HG03039 (cell line): ENCODE measurements at regions not wholly inside any gene's neighbourhood (a gene's known extent, or its start where the extent isn't known, plus 50 kb on each side); places are given as distances from the start of the nearest gene placed in this dataset.
"Not testable (repeated sequence)": the region's sequence is repeated elsewhere in the genome, so short reads cannot be mapped to it uniquely, and the experiment has no call there.

Experiments used
- ATAC-seq: cut with Tn5 transposase; IDR thresholded peaks from one replicate; pipeline ENCODE4 v1.9.1; 2021; ENCODE audit warnings: mild to moderate bottlenecking, moderate library complexity; ENCODE audit not compliant: unreplicated experiment

DNA sequence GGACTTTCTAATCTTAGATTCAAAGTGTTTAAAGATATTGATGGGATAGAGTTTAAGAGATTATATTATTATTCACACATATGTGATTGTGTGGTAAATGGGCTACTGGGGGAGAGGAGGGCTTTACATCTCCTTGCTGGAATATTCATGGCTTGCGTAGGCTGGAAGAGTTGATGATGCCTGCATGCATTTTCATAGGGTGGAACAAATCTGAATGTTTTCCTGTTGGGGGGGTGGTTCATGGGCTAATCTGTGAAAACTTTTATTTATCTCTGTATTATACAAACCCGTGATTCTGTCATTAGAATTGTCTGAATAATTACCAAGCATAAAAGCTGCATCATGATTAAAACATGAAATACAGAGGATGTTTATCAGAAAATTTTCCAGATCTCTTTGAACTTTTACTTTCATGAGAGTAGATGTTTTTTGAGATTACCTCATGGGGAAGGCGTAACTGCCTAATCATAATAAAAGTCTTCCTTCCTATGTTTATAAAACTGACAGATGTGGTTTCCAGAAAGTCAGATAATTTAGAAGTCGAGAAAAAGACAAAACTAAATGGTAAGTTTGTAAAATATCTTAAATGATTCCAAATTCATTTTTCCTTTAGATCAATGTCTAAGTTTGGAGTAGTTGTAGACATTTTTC, 1185.4 kb upstream of the SEMA6A start:
- ATAC-seq = no peak

DNA sequence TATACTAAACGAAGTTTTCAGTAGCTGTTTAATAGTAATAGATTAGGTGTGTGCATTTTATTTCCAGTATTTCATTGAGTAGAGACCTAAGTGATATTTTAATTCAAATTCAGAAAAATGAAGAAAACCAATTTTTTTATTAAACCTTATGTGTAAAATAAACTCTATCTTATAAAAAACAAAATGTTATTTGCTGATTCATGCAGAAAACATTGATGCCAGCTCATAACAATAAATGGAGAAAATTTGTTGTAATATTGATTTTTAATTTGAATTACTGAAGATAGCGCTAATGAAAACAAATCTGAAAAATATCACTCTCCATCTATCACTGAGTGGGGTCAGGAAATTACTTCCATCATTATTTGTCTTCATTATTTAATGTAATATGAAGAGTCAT, 1177.8 kb upstream of the SEMA6A start:
- ATAC-seq = no peak

DNA sequence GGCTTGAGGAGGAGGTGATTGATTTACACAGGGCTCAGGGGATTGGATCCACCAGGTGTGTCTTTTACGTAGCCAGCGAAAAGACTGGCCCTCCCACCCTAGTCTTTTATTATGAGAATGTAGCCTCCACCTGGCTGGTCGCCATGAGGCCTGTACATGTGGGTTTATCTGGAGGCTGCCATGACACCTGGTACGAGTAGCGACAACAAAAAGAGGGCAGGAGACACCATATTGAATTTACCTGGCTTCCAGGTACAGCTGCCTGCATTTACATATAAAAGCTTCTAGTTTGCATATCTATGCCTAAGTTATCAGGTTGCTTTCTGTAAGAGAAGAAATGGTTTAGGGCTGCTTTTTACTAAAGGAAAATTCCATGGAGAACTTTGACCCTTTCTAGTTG, 1173.7 kb upstream of the SEMA6A start:
- no peak for ATAC-seq

DNA sequence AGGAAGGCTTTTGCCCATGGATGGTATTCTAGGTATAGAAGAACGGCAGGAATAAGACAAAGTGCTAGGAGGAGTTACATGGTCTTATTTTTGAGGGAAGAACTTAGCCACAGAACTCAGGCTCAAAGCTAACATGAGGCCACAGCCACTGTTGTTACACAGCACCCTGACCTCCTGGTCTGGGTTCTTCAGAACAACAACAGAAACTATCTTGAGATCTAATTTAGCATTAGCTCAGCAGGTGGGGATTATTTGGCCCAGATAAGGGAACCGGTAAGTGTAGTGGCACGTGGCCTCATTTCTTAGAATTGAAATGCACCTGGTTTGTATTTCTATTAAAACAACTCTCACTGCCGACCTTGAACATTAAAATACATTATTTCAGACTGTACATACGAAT, 1168.7 kb upstream of the SEMA6A start:
- ATAC-seq = no peak

DNA sequence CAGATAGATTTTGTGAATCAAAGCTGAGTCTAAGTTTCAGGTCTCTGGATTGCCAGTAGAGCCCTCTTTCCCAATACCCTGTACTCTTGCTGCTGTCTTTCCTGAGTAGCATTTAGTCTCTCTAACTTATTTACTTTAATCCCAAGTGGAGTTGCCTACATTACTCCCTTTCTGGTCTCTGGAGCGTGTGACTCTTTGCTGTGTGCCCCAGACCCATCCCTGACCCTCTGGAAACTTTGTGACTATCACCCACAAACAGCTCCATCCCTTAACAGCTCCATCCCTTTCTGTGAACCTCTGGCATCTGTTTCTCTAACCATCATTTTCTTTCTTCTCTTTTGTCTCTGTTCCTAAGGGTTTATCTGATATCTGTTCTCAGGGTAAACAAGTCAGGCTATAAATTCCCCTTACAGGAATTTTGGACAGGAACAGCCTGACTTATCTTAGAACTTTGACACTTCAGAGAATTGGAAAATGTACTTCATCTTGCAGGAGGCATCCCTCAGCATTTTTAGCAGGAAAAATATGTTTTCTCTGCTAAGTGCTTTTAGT, 1167.1 kb upstream of the SEMA6A start:
- ATAC-seq = no peak

DNA sequence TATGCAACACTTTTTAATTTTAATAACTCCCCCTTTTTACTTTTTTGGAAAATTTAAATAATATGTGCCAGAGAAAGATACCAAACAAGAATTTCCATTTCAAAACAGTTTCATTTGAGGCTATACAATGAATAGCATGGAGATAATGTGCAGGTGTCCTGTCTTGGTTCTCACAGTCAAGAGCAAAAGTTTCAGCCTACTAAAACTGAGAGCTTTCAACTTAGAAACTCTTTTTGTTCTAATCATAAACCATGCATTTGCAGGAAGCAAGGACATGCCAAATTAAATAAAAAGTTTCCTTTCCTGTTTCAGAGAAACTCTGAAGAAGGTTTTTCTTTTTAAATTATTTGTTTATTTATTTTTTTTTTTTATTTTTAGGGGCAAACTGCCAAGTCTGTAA, 1165.6 kb upstream of the SEMA6A start:
- no peak for ATAC-seq

DNA sequence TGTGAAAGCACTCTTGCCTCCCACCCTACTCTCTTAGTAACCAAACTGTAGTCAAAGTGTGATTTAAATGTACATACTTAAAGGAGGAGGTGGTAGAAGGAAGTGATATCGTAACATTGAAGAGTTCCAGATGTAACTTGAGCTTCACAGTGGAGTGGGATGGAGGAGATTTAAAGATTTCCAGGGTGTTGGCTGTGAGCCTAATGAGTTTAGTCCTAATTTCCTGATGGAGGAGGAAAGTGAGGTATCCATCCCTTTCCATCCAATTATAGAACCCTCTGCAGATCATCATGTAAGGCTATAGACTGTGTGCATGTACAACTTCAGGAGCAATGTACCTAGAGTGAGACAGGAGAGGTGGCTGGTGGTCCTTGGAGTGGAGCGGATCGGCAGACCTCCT, 1163.9 kb upstream of the SEMA6A start:
- no peak for ATAC-seq

DNA sequence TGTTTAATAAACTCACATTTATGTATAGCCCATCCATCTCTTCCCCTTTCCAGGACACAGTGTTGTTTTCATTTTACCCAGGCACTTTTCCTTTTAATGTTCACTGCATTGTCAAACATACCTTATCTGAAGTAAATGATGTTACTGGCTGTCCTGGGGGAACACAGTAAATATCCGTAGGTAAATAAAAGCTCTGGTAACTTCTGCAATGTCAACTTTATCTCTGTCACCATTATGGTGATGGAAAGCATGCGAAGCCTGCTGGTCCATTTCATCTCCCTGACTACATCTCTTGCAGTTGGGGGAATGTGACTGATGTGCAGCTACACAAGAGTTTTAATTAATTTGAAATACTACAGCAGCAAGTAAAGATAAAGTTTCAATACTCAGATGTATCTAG, 1162.1 kb upstream of the SEMA6A start:
- ATAC-seq = no peak

DNA sequence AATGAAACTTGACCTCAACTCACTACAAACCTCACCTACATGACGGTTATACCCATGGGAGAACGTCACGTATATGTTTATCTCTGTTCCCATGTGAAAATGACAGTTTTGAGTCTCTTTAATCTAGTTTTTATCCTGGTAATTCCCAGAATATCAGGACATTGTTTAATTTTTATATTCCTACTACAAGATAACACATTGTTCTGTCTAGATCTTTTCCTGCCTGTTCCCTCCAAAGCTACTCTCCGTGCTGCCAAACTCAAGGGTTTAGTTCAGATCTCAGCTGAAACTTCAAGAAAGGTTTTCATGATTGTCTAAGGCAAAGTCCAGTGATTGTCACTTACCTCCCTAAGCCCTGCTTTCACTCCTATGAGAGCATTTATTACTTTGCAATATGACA, 1159.4 kb upstream of the SEMA6A start:
- no peak for ATAC-seq

DNA sequence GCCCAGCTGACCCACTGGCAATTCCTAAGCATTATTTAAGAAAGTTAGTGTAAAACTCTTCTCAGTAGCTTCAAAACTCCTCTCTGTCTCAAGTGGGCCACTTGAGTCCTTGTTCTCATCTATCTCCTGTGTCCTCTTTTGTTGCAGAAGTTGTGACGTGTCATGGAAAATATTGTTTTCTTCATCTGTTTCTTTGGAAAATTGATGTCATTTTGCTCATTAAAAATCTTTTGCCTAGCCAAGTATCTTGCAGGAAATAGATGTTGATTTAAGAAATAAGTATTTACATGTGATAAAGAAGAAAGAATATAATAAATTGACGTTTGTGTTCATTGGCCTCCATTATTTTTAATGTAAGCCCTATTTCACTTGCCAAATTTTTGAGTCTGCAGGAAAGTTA, 1158.4 kb upstream of the SEMA6A start:
- no peak for ATAC-seq

DNA sequence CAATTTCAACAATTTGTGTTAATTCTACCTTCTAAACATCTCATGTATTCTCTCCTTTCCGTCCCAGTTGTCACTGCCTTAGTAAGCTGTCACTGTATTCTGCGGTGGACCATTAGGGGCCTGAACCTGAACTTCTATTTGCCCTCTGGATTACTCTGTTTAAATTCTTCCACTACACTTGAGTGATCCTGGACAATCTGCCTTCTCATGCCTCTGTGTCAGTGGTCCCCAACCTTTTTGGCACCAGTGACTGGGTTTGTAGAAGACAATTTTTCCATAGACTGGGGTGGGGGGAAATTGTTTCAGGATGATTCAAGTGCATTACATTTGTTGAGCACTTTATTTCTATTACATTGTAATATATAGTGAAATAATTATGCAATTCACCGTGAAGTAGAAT, 1157.6 kb upstream of the SEMA6A start:
- no peak for ATAC-seq

DNA sequence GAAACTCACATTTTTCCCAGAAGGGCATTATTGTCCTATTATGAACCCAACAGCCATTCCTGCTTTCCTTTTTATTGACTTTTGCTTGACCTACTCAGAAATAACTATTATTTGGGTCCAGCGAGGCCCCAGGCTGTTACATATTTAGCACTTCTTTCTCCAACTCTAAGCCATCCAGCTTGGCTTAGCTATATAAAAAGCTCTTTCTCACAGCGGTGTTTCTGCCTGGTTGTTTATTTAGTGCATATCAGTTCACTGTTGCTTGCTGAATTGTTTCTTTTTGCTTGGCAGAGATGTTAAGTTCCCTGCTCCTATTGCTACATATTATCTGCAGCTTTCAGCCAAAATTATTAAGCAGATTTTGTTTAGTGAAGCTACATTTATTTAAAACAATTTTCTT, 1156.8 kb upstream of the SEMA6A start:
- no peak for ATAC-seq

DNA sequence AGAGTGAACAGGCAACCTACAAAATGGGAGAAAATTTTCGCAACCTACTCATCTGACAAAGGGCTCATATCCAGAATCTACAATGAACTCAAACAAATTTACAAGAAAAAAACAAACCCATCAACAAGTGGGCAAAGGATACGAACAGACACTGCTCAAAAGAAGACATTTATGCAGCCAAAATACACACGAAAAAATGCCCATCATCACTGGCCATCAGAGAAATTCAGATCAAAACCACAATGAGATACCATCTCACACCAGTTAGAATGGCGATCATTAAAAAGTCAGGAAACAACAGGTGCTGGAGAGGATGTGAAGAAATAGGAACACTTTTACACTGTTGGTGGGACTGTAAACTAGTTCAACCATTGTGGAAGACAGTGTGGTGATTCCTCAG, 1146.2 kb upstream of the SEMA6A start:
- not testable (repeated sequence) for ATAC-seq

DNA sequence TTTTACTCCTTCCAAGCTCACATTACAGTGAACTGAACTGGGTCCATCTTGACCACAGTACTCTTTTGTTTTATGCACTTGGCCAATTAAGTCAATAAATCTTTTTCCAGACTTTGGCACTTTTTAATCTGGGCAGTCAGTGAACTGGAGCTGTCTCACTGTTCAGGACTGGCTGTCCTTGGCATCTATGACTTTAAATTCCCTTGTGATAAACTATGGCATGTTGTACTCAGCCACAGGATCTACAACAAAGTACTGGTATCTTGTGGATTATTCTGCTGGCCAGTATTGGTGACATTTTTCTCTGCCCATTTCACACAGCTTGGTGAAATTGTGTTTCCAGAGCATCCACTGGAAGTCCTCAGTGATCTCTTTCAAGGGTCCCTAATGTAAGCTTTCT, 1144.8 kb upstream of the SEMA6A start:
- ATAC-seq = no peak

DNA sequence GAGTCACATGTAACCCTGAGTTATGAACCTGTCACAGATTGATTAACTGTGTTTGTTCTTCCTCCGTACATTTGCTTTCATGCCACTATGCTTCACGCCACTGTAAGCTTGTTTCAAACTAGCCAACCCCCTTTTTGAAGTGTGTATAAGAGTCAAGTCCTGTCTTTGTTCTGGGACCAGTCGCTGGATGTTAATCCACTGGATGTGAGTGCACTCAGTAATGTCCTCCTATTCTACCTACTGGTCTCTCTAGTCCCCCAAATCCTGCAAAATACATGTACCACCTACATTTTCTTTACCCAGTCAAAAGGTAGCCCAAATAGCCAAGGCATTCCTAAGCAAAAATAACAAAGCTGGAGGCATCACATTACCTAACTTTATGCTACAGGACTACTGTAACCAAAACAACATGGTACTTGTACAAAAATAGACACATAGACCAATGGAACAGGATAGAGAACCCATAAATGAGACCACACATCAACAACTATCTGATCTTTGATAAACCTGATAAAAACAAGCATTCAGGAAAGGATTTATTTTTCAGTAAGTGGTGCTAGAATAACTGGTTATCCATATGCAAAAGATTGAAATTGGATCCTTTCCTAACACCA, 1139.1 kb upstream of the SEMA6A start:
- no peak for ATAC-seq

DNA sequence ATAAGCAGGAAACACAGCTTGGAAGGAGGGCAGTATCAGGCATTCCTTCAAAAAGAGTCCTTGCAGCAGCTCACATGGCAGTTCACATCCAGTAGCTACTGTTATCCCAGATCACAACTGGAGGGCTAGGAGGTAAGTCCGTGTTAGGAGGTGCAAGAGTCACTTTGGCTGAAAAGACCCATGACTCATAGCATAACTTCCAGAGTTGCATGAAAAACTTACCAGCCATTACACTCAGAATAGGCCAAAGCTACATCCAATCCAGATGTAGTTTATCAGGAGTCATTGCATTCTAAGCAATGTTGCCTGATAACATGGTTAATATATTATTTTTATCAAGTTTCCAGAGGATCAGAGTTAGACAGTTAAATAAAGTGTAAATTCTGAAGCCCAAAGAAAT, 1126.4 kb upstream of the SEMA6A start:
- ATAC-seq = no peak

DNA sequence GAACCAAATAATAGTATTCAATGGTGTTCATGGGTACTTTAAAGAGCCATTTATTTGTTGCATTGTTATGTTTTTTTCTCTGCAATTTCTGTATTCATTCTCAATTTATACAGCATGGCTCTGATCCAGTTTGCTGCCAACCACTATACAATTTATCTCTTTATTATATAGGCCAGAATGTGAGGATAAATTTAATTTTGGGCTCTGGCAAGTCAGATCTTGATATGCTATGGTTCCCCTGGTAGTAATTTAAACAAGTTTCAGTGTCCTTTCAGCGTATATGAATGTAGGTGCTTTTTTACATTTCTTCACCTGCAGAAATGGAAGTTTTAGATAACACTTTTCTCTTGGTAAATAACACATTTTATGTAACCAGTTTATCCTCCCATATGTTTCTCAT, 1118.0 kb upstream of the SEMA6A start:
- no peak for ATAC-seq

DNA sequence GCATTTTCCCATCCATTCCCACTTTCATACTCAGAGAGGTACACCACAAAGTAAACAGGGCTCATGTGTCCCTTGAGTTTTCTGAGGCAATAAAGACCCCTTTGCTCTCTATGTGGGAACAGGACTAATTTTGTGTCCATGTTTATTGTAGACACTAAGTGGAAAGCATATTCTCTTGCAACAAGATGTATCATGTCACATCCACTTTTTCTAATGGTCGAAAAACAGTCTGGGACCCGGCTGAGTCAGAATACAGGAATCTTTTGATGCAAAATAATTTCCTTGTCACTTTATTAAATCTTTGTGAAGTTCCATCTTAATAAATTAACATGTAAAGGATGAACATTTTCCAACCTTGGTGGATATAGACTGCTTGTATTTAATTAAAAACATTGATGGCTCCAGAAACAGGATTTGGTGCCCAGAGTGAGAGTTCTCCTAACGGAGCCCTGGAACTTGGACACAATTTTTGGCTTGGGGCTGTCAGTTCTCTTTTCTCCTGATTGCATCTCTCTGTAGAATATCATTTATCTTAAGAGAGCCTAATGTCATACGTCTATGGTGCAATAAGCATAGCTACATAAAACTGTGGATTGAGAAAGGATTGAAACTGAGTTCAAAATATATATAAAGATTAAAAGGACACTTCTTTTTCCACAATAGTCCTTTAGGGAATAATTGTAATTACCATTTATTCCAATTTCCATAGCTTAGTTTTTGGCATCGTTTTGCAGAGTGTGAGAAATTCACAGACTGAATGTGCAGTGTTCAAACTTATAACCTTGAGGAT, 1116.7 kb upstream of the SEMA6A start:
- ATAC-seq = no peak

DNA sequence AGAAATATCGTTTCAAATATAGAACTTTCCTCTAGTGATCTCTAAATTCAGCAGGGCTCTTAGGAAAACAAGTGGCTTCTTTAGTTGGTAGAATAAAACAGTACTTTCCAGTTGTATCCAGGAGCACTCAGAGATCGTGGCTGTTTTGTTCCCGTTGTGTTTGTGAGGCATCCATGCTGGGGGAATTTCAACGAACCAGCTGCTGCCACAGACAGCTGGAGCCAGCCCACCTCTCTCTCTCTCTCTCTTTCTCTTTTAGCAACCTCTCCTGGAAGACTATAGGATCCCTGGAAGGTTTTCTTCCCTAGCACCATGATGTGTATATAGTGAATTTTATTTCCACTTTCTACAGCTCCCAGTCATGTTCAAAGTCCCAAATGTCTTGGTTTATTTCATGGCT, 1116.0 kb upstream of the SEMA6A start:
- ATAC-seq = no peak

DNA sequence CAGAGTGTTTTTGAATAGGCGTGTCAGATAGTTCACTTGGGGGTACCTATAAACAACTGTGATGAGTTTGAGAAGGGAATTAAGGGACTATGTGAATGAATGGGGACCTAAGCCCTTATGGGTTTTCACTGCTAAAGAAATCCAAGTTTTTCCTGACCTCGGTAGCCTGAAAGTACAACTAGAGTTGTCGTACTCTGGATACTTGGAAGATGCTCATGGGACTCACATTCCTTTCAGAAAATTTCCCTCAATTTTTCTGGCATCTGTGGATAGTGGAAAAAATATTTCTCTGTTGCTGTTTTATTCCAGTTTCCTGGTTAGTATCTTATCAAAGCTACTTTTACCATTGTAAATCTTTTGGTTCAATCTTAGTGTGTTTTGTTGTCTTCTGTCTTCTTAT, 1112.3 kb upstream of the SEMA6A start:
- no peak for ATAC-seq

DNA sequence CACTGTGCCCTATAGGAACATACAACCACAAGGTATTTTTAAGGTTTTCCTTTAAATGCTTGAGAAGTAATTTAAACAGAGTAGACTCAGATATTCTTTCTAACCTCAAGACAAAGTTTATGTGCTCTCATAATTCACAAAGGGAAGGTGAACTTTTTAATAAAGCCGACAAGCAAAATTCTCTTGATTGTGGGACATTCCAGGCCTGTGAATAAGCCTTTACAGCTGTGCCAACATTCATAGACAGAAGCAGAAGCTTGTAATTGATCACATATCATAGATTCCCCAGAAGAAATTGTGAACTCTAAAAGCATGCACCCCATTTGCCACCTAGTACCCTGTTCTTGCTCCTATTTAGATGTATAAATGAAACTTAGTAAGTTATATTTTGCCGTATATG, 1107.8 kb upstream of the SEMA6A start:
- ATAC-seq = no peak
